ENCODE measurements at regions not wholly inside any gene's neighbourhood (a gene's known extent, or its start where the extent isn't known, plus 50 kb on each side); places are given as distances from the start of the nearest gene placed in this dataset.

DNA sequence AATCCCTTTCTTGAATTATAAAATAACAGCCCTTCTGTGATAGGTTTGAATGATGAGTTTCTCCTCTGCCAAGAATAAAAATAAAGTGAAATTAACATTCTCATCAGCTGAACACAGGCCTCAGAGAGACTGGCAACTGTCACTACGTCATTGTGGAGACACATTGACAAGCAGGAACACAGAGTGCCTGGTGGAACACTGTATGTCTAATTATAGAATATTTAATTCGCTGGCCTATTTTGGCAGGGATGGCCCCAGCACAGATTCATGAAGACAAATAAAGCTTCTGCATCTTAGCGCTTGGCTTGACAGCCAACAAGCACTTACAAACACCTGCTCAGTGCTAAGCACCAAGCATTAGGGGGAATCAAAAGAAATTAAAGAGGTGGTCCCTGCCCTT lies 52.0 kb upstream of the SMYD2 start:
- H3K27ac ChIP-seq (ENCODE audit: poor library complexity, severe bottlenecking), result no peak overlapping the region
- DNase-seq (ENCODE audit: low spot score), result no peak
- H3K36me3 ChIP-seq (ENCODE audit: low read depth), result no peaks in the 10 kb centered on the region
- H3K4me3 ChIP-seq (ENCODE audit: severe bottlenecking), result no peak overlapping the region
- TF ChIP-seq, protein P1, sequence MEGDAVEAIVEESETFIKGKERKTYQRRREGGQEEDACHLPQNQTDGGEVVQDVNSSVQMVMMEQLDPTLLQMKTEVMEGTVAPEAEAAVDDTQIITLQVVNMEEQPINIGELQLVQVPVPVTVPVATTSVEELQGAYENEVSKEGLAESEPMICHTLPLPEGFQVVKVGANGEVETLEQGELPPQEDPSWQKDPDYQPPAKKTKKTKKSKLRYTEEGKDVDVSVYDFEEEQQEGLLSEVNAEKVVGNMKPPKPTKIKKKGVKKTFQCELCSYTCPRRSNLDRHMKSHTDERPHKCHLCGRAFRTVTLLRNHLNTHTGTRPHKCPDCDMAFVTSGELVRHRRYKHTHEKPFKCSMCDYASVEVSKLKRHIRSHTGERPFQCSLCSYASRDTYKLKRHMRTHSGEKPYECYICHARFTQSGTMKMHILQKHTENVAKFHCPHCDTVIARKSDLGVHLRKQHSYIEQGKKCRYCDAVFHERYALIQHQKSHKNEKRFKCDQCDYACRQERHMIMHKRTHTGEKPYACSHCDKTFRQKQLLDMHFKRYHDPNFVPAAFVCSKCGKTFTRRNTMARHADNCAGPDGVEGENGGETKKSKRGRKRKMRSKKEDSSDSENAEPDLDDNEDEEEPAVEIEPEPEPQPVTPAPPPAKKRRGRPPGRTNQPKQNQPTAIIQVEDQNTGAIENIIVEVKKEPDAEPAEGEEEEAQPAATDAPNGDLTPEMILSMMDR (IDR thresholded peaks at IDR 0.05; ENCODE audit: poor library complexity, severe bottlenecking), result no peak
- H3K4me1 ChIP-seq (ENCODE audit: insufficient read depth, poor library complexity, severe bottlenecking), result no peaks in the 10 kb centered on the region
- ATAC-seq (ENCODE audit: low read depth), result no peak
- no peaks in the 10 kb centered on the region for H3K27me3 ChIP-seq (ENCODE audit: insufficient read depth, poor library complexity, severe bottlenecking)
- no peaks in the 10 kb centered on the region for H3K9me3 ChIP-seq (ENCODE audit: severe bottlenecking)

DNA sequence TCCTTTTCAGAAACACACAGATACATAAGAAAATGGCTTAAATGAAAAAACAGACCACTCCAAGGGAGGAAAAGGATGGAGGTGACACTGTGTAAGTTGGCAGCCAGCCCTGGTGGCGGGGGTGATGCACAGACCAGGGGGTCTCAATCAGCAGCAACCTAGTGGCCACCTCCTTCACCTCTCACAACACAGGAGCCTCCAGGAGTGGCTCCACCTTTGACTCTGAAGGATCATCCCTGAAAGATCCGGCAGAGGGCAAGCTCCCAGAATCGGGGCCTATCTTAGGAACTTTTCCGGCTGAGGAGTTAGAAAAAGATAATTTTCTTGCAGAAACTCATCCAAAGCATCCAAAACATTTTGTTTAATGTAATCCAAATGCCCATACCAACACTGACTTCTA lies 51.2 kb upstream of the SMYD2 start:
- TF ChIP-seq, protein P1 (IDR thresholded peaks at IDR 0.05; ENCODE audit: poor library complexity, severe bottlenecking), result no peak
- Histone ChIP-seq H3K4me1 (ENCODE audit: insufficient read depth, poor library complexity, severe bottlenecking) (no peaks in the 10 kb centered on the region), H3K36me3 (ENCODE audit: low read depth) (no peaks in the 10 kb centered on the region), H3K27ac (ENCODE audit: poor library complexity, severe bottlenecking) (no peak overlapping the region), H3K4me3 (ENCODE audit: severe bottlenecking) (no peak overlapping the region), H3K27me3 (ENCODE audit: insufficient read depth, poor library complexity, severe bottlenecking) (no peaks in the 10 kb centered on the region), H3K9me3 (ENCODE audit: severe bottlenecking) (no peaks in the 10 kb centered on the region)
- ATAC-seq (ENCODE audit: low read depth), result no peak
- no peak for DNase-seq (ENCODE audit: low spot score)
